ELR (cell line): ENCODE measurements at regions not wholly inside any gene's neighbourhood (a gene's known extent, or its start where the extent isn't known, plus 50 kb on each side); places are given as distances from the start of the nearest gene placed in this dataset.
"Not testable (repeated sequence)": the region's sequence is repeated elsewhere in the genome, so short reads cannot be mapped to it uniquely, and the experiment has no call there.

Experiments
- DNase-seq: peaks from one replicate; pipeline ENCODE4 v3.0.0-alpha.2; 2015; ENCODE audit warnings: low read depth

GRCh38 chr7:25714013-25714412 lies 438.0 kb upstream of the NFE2L3 start:
- no peak for DNase-seq

GRCh38 chr7:25716421-25716820 lies 435.6 kb upstream of the NFE2L3 start:
- peak; percentile 24 for DNase-seq

- no peak for DNase-seq
Observed at GRCh38 chr7:25718596-25718995, 433.4 kb upstream of the NFE2L3 start.

GRCh38 chr7:25719190-25719896 lies 432.7 kb upstream of the NFE2L3 start:
- no peak for DNase-seq

- no peak for DNase-seq
Observed at GRCh38 chr7:25720427-25720826, 431.6 kb upstream of the NFE2L3 start.

- DNase-seq = no peak
Observed at GRCh38 chr7:25722856-25723255, 429.1 kb upstream of the NFE2L3 start.

GRCh38 chr7:25725451-25725850 lies 426.5 kb upstream of the NFE2L3 start:
- DNase-seq = no peak

- no peak for DNase-seq
Observed at GRCh38 chr7:25726170-25726780, 425.7 kb upstream of the NFE2L3 start.

- no peak for DNase-seq
Observed at GRCh38 chr7:25726781-25727311, 425.2 kb upstream of the NFE2L3 start.

- no peak for DNase-seq
Observed at GRCh38 chr7:25727446-25727845, 424.6 kb upstream of the NFE2L3 start.

GRCh38 chr7:25727876-25728275 lies 424.1 kb upstream of the NFE2L3 start:
- no peak for DNase-seq

GRCh38 chr7:25731068-25731845 lies 420.7 kb upstream of the NFE2L3 start:
- no peak for DNase-seq

- no peak for DNase-seq
Observed at GRCh38 chr7:25731846-25732245, 420.2 kb upstream of the NFE2L3 start.

GRCh38 chr7:25732766-25733217 lies 419.2 kb upstream of the NFE2L3 start:
- DNase-seq = no peak

- DNase-seq = no peak
Observed at GRCh38 chr7:25735674-25736242, 416.2 kb upstream of the NFE2L3 start.

GRCh38 chr7:25738528-25738927 lies 413.5 kb upstream of the NFE2L3 start:
- DNase-seq = no peak

GRCh38 chr7:25739143-25739542 lies 412.9 kb upstream of the NFE2L3 start:
- DNase-seq = no peak

GRCh38 chr7:25742316-25742715 lies 409.7 kb upstream of the NFE2L3 start:
- DNase-seq = no peak

- not testable (repeated sequence) for DNase-seq
Observed at GRCh38 chr7:25743670-25744451, 408.1 kb upstream of the NFE2L3 start.

- DNase-seq = no peak
Observed at GRCh38 chr7:25750744-25751508, 401.1 kb upstream of the NFE2L3 start.

GRCh38 chr7:25752154-25752553 lies 399.8 kb upstream of the NFE2L3 start:
- DNase-seq = no peak
